CD4-positive, alpha-beta T cell (primary cell): ENCODE measurements at regions not wholly inside any gene's neighbourhood (a gene's known extent, or its start where the extent isn't known, plus 50 kb on each side); places are given as distances from the start of the nearest gene placed in this dataset.

Experiments used
- ATAC-seq: fragments of 200-7000 bp; cut with Tn5 transposase; one replicate; pipeline ENCODE4 v1.10.0; 2022; ENCODE audit warnings: mild to moderate bottlenecking; ENCODE audit not compliant: poor library complexity
- CTCF ChIA-PET: fragments of 350-600 bp; sonication (Branson Sonifier 250); formaldehyde crosslinking; loops from one replicate; lab custom pipeline; 2021; ENCODE audit warnings: antibody characterized with exemption, inconsistent platforms; lab: Charles Lee
- POLR2A ChIA-PET: fragments of 350-600 bp; sonication (Branson Sonifier 250); formaldehyde crosslinking; loops from one replicate; lab custom pipeline; 2021; ENCODE audit warnings: antibody characterized with exemption, inconsistent platforms; lab: Charles Lee
- DNase-seq, 14 experiments: peaks; one replicate each; pipeline ENCODE4 v3.0.0-alpha.2; 2013 to 2020; ENCODE audit warnings: mixed read lengths in 2 of 14
- H3K27ac ChIP-seq, 2 donors: one replicate each; pipeline versions ENCODE4 v1.5.1 to v1.7.0; 2013; ENCODE audit warnings: low read length in 2 of 2, low read depth in 1 of 2, mild to moderate bottlenecking in 1 of 2
- H3K27me3 ChIP-seq, 2 experiments: 1 replicate in 1 of 2; 2 replicates in 1 of 2; pipeline versions ENCODE4 v1.6.1 to v1.7.0; 2013; ENCODE audit warnings: low read length in 2 of 2, control low read depth in 1 of 2, mild to moderate bottlenecking in 1 of 2, moderate library complexity in 1 of 2; ENCODE audit not compliant: insufficient read depth in 2 of 2, control insufficient read depth in 1 of 2
- H3K36me3 ChIP-seq: one replicate; pipeline ENCODE4 v1.6.1; 2013; ENCODE audit warnings: low read length, control low read depth; ENCODE audit not compliant: insufficient read depth
- H3K4me1 ChIP-seq: one replicate; pipeline ENCODE4 v1.6.1; 2013; ENCODE audit warnings: low read length, control low read depth; ENCODE audit not compliant: insufficient read depth
- H3K4me3 ChIP-seq: one replicate; pipeline ENCODE4 v1.5.1; 2013; ENCODE audit warnings: mild to moderate bottlenecking, low read length, moderate library complexity
- H3K9me3 ChIP-seq, 2 experiments: 1 replicate in 1 of 2; 2 replicates in 1 of 2; pipeline versions ENCODE4 v1.6.1 to v1.7.0; 2013; ENCODE audit warnings: low read length in 2 of 2, mild to moderate bottlenecking in 2 of 2, control low read depth in 1 of 2, moderate library complexity in 1 of 2; ENCODE audit not compliant: control insufficient read depth in 1 of 2, insufficient read depth in 1 of 2
- H3K27ac Mint-ChIP-seq: one replicate; pipeline ENCODE4 v1.8.0; 2020; ENCODE audit warnings: mixed read lengths
- H3K27me3 Mint-ChIP-seq: one replicate; pipeline ENCODE4 v1.8.0; 2021; ENCODE audit warnings: mixed read lengths
- H3K36me3 Mint-ChIP-seq: one replicate; pipeline ENCODE4 v1.8.0; 2021; ENCODE audit warnings: low read depth, mixed read lengths
- H3K4me1 Mint-ChIP-seq: one replicate; pipeline ENCODE4 v1.8.0; 2021; ENCODE audit warnings: low read depth, mixed read lengths
- H3K4me3 Mint-ChIP-seq: one replicate; pipeline ENCODE4 v1.8.0; 2020; ENCODE audit warnings: mild to moderate bottlenecking, mixed read lengths
- H3K9me3 Mint-ChIP-seq: one replicate; pipeline ENCODE4 v1.8.0; 2020; ENCODE audit warnings: mixed read lengths
- intact Hi-C, 2 experiments: fragments of 100-400 bp; cut with DNase I in 1 of 2; cut with micrococcal nuclease in 1 of 2; formaldehyde crosslinking; loops; one replicate each; pipeline versions ENCODE4 v1.15.1 to v1.9.0; 2023 to 2025; cut with DNase I, micrococcal nuclease
- TF ChIP-seq, protein P1 (sequence below): fragments of 200-600 bp; IDR thresholded peaks from one replicate; pipeline ENCODE4 v1.8.0; 2022; ENCODE audit warnings: antibody characterized with exemption, mild to moderate bottlenecking

DNA sequence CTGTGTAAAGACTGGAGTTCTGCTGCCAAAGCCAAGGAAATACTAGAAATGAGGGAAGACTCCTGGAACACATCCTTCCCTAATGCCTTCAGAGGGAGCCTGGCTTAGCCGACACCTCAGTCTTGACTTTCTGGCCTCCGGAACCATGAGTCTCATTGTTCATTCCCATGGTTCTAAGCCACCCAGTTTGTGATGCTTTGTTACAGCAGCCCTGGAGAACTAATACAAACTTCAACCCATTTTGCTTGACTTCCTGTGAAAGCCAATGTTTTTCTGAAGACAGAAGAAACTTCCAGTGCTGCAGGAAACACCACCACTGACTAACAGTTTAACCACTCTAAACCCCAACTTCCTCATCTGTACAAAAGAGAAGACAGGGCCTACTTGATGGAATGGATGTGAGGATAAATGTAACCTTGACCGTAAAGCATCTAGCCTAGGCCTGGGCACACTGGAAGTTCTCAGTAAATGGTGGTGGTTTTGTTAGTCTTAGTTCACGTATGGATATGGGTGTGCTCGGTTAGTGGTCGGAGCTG lies 85.9 kb upstream of the RFX8 start:
- peak overlapping the region; percentile 52 to 58 for H3K27ac ChIP-seq
- Mint-ChIP-seq H3K27me3 (no peaks in the 10 kb centered on the region), H3K9me3 (peaks cover 3% of the 10 kb centered on the region), H3K27ac (peak overlapping the region; percentile 65), H3K4me3 (peak overlapping the region; percentile 15), H3K4me1 (peaks cover 44% of the 10 kb centered on the region), H3K36me3 (peaks cover 6% of the 10 kb centered on the region)
- TF ChIP-seq, protein P1, sequence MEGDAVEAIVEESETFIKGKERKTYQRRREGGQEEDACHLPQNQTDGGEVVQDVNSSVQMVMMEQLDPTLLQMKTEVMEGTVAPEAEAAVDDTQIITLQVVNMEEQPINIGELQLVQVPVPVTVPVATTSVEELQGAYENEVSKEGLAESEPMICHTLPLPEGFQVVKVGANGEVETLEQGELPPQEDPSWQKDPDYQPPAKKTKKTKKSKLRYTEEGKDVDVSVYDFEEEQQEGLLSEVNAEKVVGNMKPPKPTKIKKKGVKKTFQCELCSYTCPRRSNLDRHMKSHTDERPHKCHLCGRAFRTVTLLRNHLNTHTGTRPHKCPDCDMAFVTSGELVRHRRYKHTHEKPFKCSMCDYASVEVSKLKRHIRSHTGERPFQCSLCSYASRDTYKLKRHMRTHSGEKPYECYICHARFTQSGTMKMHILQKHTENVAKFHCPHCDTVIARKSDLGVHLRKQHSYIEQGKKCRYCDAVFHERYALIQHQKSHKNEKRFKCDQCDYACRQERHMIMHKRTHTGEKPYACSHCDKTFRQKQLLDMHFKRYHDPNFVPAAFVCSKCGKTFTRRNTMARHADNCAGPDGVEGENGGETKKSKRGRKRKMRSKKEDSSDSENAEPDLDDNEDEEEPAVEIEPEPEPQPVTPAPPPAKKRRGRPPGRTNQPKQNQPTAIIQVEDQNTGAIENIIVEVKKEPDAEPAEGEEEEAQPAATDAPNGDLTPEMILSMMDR = no peak
- no peak overlapping the region for H3K4me3 ChIP-seq
- ATAC-seq (no peak), DNase-seq (peak in 3 of 14 experiments; percentile 21 to 48 (median 26))
- intact Hi-C loops = no loop called here
- H3K4me1 ChIP-seq = peaks cover 33% of the 10 kb centered on the region
- POLR2A ChIA-PET = interaction anchor here (0.6 to 1.2 kb wide), 2 partner anchors 31 to 86 kb away, joined by 3 to 4 read pairs; partner anchors contain the start of gene RFX8
- H3K9me3 ChIP-seq = peaks cover 9 to 12% of the 10 kb centered on the region in 2 experiments
- H3K27me3 ChIP-seq = no peaks in the 10 kb centered on the region
- CTCF ChIA-PET = no interaction called here
- no peaks in the 10 kb centered on the region for H3K36me3 ChIP-seq

DNA sequence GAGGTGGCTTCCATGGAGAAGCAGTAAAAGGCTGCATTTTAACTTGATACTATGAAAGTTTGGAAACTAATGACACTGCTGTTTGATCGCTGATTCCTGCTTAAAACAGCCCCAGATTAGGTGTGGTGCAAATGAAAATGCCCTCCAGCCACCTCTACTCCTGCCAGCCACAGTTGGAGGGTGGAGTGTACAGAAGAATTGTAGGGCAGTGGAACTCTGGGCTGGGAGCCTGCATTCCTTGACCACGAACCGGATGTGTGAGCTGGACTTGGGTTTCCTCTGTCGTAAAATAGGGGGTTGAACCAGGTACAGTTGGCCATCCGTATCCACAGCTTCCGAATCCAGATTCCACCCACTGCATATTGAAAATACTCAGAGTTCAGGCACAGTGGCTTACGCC lies 84.6 kb upstream of the RFX8 start:
- ChIA-PET CTCF (no interaction called here), POLR2A (no interaction called here)
- Mint-ChIP-seq H3K4me3 (no peak overlapping the region), H3K36me3 (peaks cover 6% of the 10 kb centered on the region), H3K27me3 (no peaks in the 10 kb centered on the region), H3K27ac (no peak overlapping the region), H3K9me3 (peaks cover 3% of the 10 kb centered on the region), H3K4me1 (peaks cover 37% of the 10 kb centered on the region)
- peaks cover 33% of the 10 kb centered on the region for H3K4me1 ChIP-seq
- no peak overlapping the region for H3K27ac ChIP-seq
- no peaks in the 10 kb centered on the region for H3K36me3 ChIP-seq
- ATAC-seq = no peak
- TF ChIP-seq, protein P1 = no peak
- no peak overlapping the region for H3K4me3 ChIP-seq
- intact Hi-C loops = no loop called here
- H3K9me3 ChIP-seq = peaks cover 9 to 12% of the 10 kb centered on the region in 2 experiments
- H3K27me3 ChIP-seq = no peaks in the 10 kb centered on the region
- DNase-seq = no peak

DNA sequence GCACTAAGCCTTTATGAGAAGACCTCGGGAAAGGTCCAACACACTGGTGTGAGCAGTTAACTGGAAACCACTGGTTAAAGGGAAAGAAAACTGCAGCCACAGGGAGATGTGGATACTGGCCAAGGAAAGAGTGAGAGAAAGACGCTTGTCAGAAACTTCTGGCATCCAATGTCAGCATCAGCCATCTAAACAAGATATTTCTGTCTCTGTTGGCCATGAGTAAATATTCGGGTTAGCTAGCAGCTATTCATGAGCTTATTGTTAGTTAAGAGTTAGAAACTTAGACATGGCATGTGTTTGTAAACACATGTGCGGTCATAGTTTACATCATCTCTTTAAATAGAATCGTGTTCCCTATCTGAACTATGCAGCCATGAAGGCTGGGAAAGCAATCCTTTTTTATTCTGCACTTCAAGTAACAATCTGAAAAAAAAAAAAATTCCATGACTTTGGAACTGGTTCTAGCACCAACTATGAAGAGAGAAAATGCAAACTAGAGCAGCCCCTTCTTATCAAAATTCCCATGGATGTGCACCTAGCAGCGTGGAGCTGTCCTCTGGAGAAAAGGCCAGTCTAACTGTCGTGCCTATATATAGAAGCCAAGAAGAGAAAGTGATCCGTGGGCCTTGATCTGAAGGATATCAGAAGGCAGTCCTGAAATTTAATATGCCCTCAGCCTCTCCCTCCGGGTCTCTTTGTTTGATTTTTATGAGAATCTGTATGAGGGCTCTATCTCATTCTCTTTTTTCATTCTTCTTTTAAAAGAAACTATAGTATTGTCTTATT lies 84.0 kb upstream of the RFX8 start:
- intact Hi-C loops = no loop called here
- Histone ChIP-seq H3K9me3 (peaks cover 9 to 12% of the 10 kb centered on the region in 2 experiments), H3K4me3 (no peak overlapping the region), H3K36me3 (no peaks in the 10 kb centered on the region), H3K27me3 (no peaks in the 10 kb centered on the region), H3K4me1 (peaks cover 31% of the 10 kb centered on the region), H3K27ac (no peak overlapping the region)
- CTCF ChIA-PET = no interaction called here
- Mint-ChIP-seq H3K27ac (no peak overlapping the region), H3K4me3 (no peak overlapping the region), H3K9me3 (peaks cover 3% of the 10 kb centered on the region), H3K27me3 (no peaks in the 10 kb centered on the region), H3K4me1 (peaks cover 34% of the 10 kb centered on the region), H3K36me3 (peaks cover 6% of the 10 kb centered on the region)
- ATAC-seq (no peak), DNase-seq (no peak)
- POLR2A ChIA-PET = no interaction called here
- TF ChIP-seq, protein P1 = no peak
